ENCODE measurements at regions not wholly inside any gene's neighbourhood (a gene's known extent, or its start where the extent isn't known, plus 50 kb on each side); places are given as distances from the start of the nearest gene placed in this dataset.

- CTCF ChIA-PET (ENCODE audit: low intra/inter-chr PET ratio), result no interaction called here
- intact Hi-C loops (cut with micrococcal nuclease), result no loop called here
- Histone ChIP-seq H3K79me2 (ENCODE audit: control insufficient read depth, insufficient read depth, low read length) (no peaks in the 10 kb centered on the region), H3K9me3 (replicated peaks; ENCODE audit: control insufficient read depth, insufficient read depth, low read depth, low read length) (no peaks in the 10 kb centered on the region), H3K27me3 (ENCODE audit: control insufficient read depth in 2 of 2, insufficient read depth in 2 of 2, low read length in 2 of 2) (no peaks in the 10 kb centered on the region), H3K4me2 (ENCODE audit: insufficient read depth, low read length) (no peak overlapping the region), H4K20me1 (replicated peaks; ENCODE audit: control insufficient read depth, insufficient read depth, low read length) (no peaks in the 10 kb centered on the region), H3K9me1 (ENCODE audit: control insufficient read depth, insufficient read depth, low read length) (no peaks in the 10 kb centered on the region), H3K4me3 (no peak overlapping the region), H3K9ac (ENCODE audit: insufficient read depth in 1 of 2, low read depth in 2 of 2, low read length in 2 of 2) (no peak overlapping the region), H3K27ac (ENCODE audit: extremely low read depth, low read depth, low read length) (no peak overlapping the region), H2AFZ (ENCODE audit: low read depth, low read length) (no peak overlapping the region), H3K36me3 (ENCODE audit: control insufficient read depth, insufficient read depth, low read length) (no peaks in the 10 kb centered on the region), H3K4me1 (replicated peaks in 1 of 2; ENCODE audit: control insufficient read depth in 2 of 2, insufficient read depth in 2 of 2, low read length in 2 of 2) (no peaks in the 10 kb centered on the region)
- DNase-seq (ENCODE audit: extremely low read depth in 1 of 4, low spot score in 3 of 4) (no peak), FAIRE-seq (no peak), ATAC-seq (no peak)
- no TSS peak for BruUV-seq (replicated peaks)
- 5% methylated on average over 2 of the region's 2 CpGs for WGBS (ENCODE audit: insufficient coverage, low coverage, missing lambda C conversion rate)
- in situ Hi-C loops (cut with MboI), result no loop called here
- no peak for TF ChIP-seq ZEB2 (IDR thresholded peaks at IDR 0.05)
- TF ChIP-seq ZBTB43 (CRISPR knock-in tag; IDR thresholded peaks at IDR 0.05), result no peak
- POLR2A ChIA-PET, result no interaction called here
Observed at GRCh38 chr2:221857719-221858118, 285.6 kb upstream of the EPHA4 start.

GRCh38 chr2:221853297-221853696 lies 281.2 kb upstream of the EPHA4 start:
- ATAC-seq (no peak), DNase-seq (ENCODE audit: extremely low read depth in 1 of 4, low spot score in 3 of 4) (no peak), FAIRE-seq (no peak)
- H3K4me1 ChIP-seq (replicated peaks in 1 of 2; ENCODE audit: control insufficient read depth in 2 of 2, insufficient read depth in 2 of 2, low read length in 2 of 2), result no peaks in the 10 kb centered on the region
- 0% methylated on average over 1 of the region's 1 CpG for WGBS (ENCODE audit: insufficient coverage, low coverage, missing lambda C conversion rate)
- ChIA-PET POLR2A (no interaction called here), CTCF (ENCODE audit: low intra/inter-chr PET ratio) (no interaction called here)
- H4K20me1 ChIP-seq (replicated peaks; ENCODE audit: control insufficient read depth, insufficient read depth, low read length), result no peaks in the 10 kb centered on the region
- intact Hi-C loops (cut with micrococcal nuclease), result no loop called here
- H2AFZ ChIP-seq (ENCODE audit: low read depth, low read length), result no peak overlapping the region
- no peak overlapping the region for H3K27ac ChIP-seq (ENCODE audit: extremely low read depth, low read depth, low read length)
- no peaks in the 10 kb centered on the region for H3K79me2 ChIP-seq (ENCODE audit: control insufficient read depth, insufficient read depth, low read length)
- no peaks in the 10 kb centered on the region for H3K27me3 ChIP-seq (ENCODE audit: control insufficient read depth in 2 of 2, insufficient read depth in 2 of 2, low read length in 2 of 2)
- no peak overlapping the region for H3K4me2 ChIP-seq (ENCODE audit: insufficient read depth, low read length)
- H3K4me3 ChIP-seq, result no peak overlapping the region
- no peaks in the 10 kb centered on the region for H3K9me3 ChIP-seq (replicated peaks; ENCODE audit: control insufficient read depth, insufficient read depth, low read depth, low read length)
- H3K9me1 ChIP-seq (ENCODE audit: control insufficient read depth, insufficient read depth, low read length), result no peaks in the 10 kb centered on the region
- H3K9ac ChIP-seq (ENCODE audit: insufficient read depth in 1 of 2, low read depth in 2 of 2, low read length in 2 of 2), result no peak overlapping the region
- no TSS peak for BruUV-seq (replicated peaks)
- H3K36me3 ChIP-seq (ENCODE audit: control insufficient read depth, insufficient read depth, low read length), result no peaks in the 10 kb centered on the region
- in situ Hi-C loops (cut with MboI), result no loop called here
- TF ChIP-seq KLF16 (IDR thresholded peaks at IDR 0.05), result no peak
- TF ChIP-seq MLX (CRISPR knock-in tag; conservative IDR thresholded peaks at IDR 0.05), result no peak
- TF ChIP-seq ZNF780A (CRISPR knock-in tag; IDR thresholded peaks at IDR 0.05), result no peak
- no peak for TF ChIP-seq CHD4 (IDR thresholded peaks at IDR 0.05; ENCODE audit: insufficient read depth, insufficient replicate concordance, low read depth, low read length, poor library complexity, severe bottlenecking)
- no peak for TF ChIP-seq JUNB (CRISPR knock-in tag; conservative IDR thresholded peaks at IDR 0.05)
- no peak for TF ChIP-seq ZNF436 (CRISPR knock-in tag; IDR thresholded peaks at IDR 0.05)
- TF ChIP-seq ZBTB49 (CRISPR knock-in tag; IDR thresholded peaks at IDR 0.05; ENCODE audit: borderline replicate concordance), result no peak
- TF ChIP-seq TEAD1 (CRISPR knock-in tag; IDR thresholded peaks at IDR 0.05), result no peak
- no peak for TF ChIP-seq HDAC2 (IDR thresholded peaks at IDR 0.05)
- no peak for TF ChIP-seq TBP (optimal IDR thresholded peaks at IDR 0.05; ENCODE audit: low read depth, low read length)

Data from K562 (cell line).